HEK293 (cell line): ENCODE measurements at regions not wholly inside any gene's neighbourhood (a gene's known extent, or its start where the extent isn't known, plus 50 kb on each side); places are given as distances from the start of the nearest gene placed in this dataset.

ENCODE experiments used
- CTCF ChIA-PET: fragments of 350-600 bp; formaldehyde crosslinking; extraction: SDS; loops from one replicate; lab custom pipeline; 2021; ENCODE audit warnings: antibody characterized with exemption; lab: Yijun Ruan, JAX
- POLR2A ChIA-PET: fragments of 300-600 bp; formaldehyde crosslinking; extraction: SDS; loops from one replicate; lab custom pipeline; 2020; ENCODE audit warnings: antibody characterized with exemption, inconsistent platforms; lab: Yijun Ruan, JAX
- H3K27ac ChIP-seq: fragments of 200-500 bp; sonication (Bioruptor generic); 2 replicates; pipeline ENCODE4 v1.5.1; 2014; ENCODE audit warnings: low read depth, low read length, control low read depth, inconsistent platforms; ENCODE audit errors: extremely low read depth
- H3K36me3 ChIP-seq, 2 experiments: fragments of 200-500 bp in 1 of 2; sonication (Bioruptor generic) in 1 of 2; 1 replicate in 1 of 2; 2 replicates in 1 of 2; pipeline ENCODE4 v1.5.1; 2014 to 2017; ENCODE audit warnings: inconsistent platforms in 2 of 2, low read length in 2 of 2; ENCODE audit not compliant: control insufficient read depth in 2 of 2, insufficient read depth in 1 of 2
- H3K4me1 ChIP-seq: fragments of 200-500 bp; sonication (Bioruptor generic); 2 replicates; pipeline ENCODE4 v1.5.1; 2014; ENCODE audit warnings: mild to moderate bottlenecking, low read length, inconsistent platforms; ENCODE audit not compliant: control insufficient read depth, insufficient read depth
- H3K4me3 ChIP-seq: 2 replicates; pipeline ENCODE4 v1.5.1; 2011; ENCODE audit warnings: low read depth, mild to moderate bottlenecking, control low read depth, low read length, moderate library complexity
- H3K9me3 ChIP-seq: fragments of 200-500 bp; sonication (Bioruptor generic); 2 replicates; pipeline ENCODE4 v1.5.1; 2014; ENCODE audit warnings: low read depth, low read length, inconsistent platforms; ENCODE audit not compliant: control insufficient read depth, insufficient read depth
- PRDM10 ChIP-seq: fragments of 450-650 bp; formaldehyde crosslinking; IDR thresholded peaks from 2 replicates; pipeline ENCODE4 v1.5.1; 2016; ENCODE audit warnings: missing biosample characterization, missing genetic modification characterization
- PRDM4 ChIP-seq: fragments of 450-650 bp; formaldehyde crosslinking; IDR thresholded peaks from 2 replicates; pipeline ENCODE4 v1.5.1; 2017; ENCODE audit warnings: missing biosample characterization, missing genetic modification characterization
- TCF7L2 ChIP-seq: IDR thresholded peaks from 2 replicates; pipeline ENCODE4 v1.6.1; 2011; ENCODE audit warnings: low read depth, mild to moderate bottlenecking, inconsistent platforms, low read length, moderate library complexity, borderline replicate concordance
- ZBTB21 ChIP-seq: fragments of 450-650 bp; formaldehyde crosslinking; IDR thresholded peaks from 2 replicates; pipeline ENCODE4 v1.5.1; 2017; ENCODE audit warnings: missing biosample characterization, missing genetic modification characterization
- ZBTB26 ChIP-seq: fragments of 450-650 bp; formaldehyde crosslinking; optimal IDR thresholded peaks from 2 replicates; pipeline ENCODE3; 2016; ENCODE audit warnings: missing biosample characterization, mild to moderate bottlenecking, missing genetic modification characterization
- ZBTB44 ChIP-seq: fragments of 450-650 bp; IDR thresholded peaks from 2 replicates; pipeline ENCODE4 v1.5.1; 2018; ENCODE audit warnings: missing biosample characterization, mild to moderate bottlenecking, missing genetic modification characterization
- ZBTB48 ChIP-seq: fragments of 450-650 bp; formaldehyde crosslinking; IDR thresholded peaks from 2 replicates; pipeline ENCODE4 v1.5.1; 2016; ENCODE audit warnings: missing biosample characterization, missing genetic modification characterization
- ZNF112 ChIP-seq: fragments of 450-650 bp; formaldehyde crosslinking; IDR thresholded peaks from 2 replicates; pipeline ENCODE4 v1.5.0; 2017; ENCODE audit warnings: missing biosample characterization, missing genetic modification characterization
- ZNF24 ChIP-seq: fragments of 450-650 bp; formaldehyde crosslinking; IDR thresholded peaks from 2 replicates; pipeline ENCODE4 v1.5.1; 2016; ENCODE audit warnings: missing biosample characterization, missing genetic modification characterization
- ZNF324 ChIP-seq: fragments of 450-650 bp; formaldehyde crosslinking; IDR thresholded peaks from 2 replicates; pipeline ENCODE4 v1.5.1; 2016; ENCODE audit warnings: missing biosample characterization, missing genetic modification characterization
- ZNF350 ChIP-seq: fragments of 450-650 bp; formaldehyde crosslinking; IDR thresholded peaks from 2 replicates; pipeline ENCODE4 v1.5.0; 2017; ENCODE audit warnings: missing biosample characterization, mild to moderate bottlenecking, missing genetic modification characterization
- ZNF426 ChIP-seq: fragments of 450-650 bp; formaldehyde crosslinking; IDR thresholded peaks from 2 replicates; pipeline ENCODE4 v1.5.1; 2017; ENCODE audit warnings: missing biosample characterization, missing genetic modification characterization, mild to moderate bottlenecking, inconsistent platforms, moderate library complexity
- ZNF488 ChIP-seq: fragments of 450-650 bp; formaldehyde crosslinking; IDR thresholded peaks from 2 replicates; pipeline ENCODE4 v1.5.1; 2016; ENCODE audit warnings: missing biosample characterization, missing genetic modification characterization
- ZNF658 ChIP-seq: fragments of 450-650 bp; formaldehyde crosslinking; IDR thresholded peaks from 2 replicates; pipeline ENCODE4; 2016; ENCODE audit warnings: missing biosample characterization, missing genetic modification characterization
- ZNF677 ChIP-seq: fragments of 450-650 bp; IDR thresholded peaks from 2 replicates; pipeline ENCODE4 v1.5.0; 2018; ENCODE audit warnings: missing biosample characterization, mild to moderate bottlenecking, missing genetic modification characterization, moderate library complexity
- ZNF776 ChIP-seq: fragments of 450-650 bp; formaldehyde crosslinking; IDR thresholded peaks from 2 replicates; pipeline ENCODE4 v1.5.0; 2017; ENCODE audit warnings: missing biosample characterization, missing genetic modification characterization, borderline replicate concordance
- ZSCAN4 ChIP-seq: fragments of 450-650 bp; formaldehyde crosslinking; IDR thresholded peaks from 2 replicates; pipeline ENCODE4 v1.5.1; 2017; ENCODE audit warnings: missing biosample characterization, missing genetic modification characterization
- ZSCAN5A ChIP-seq: fragments of 450-650 bp; formaldehyde crosslinking; IDR thresholded peaks from 2 replicates; pipeline ENCODE4 v1.5.1; 2016; ENCODE audit warnings: missing biosample characterization, missing genetic modification characterization

GRCh38 chr16:49014277-49015224 is 267.1 kb downstream of the CBLN1 start (continued):
- no peak for TF ChIP-seq PRDM4 (tag by site-specific recombination)
- TF ChIP-seq ZNF426 (tag by site-specific recombination) = no peak
- TF ChIP-seq ZNF677 = no peak
- TF ChIP-seq ZSCAN4 = no peak
- no peak for TF ChIP-seq ZBTB26
- TF ChIP-seq ZNF350 (tag by site-specific recombination) = no peak
- no peak for TF ChIP-seq ZNF24 (tag by site-specific recombination)
- TF ChIP-seq ZBTB48 (tag by site-specific recombination) = no peak
- no peak for TF ChIP-seq TCF7L2
- TF ChIP-seq ZSCAN5A (tag by site-specific recombination) = no peak

GRCh38 chr16:49013727-49014080 is 267.9 kb downstream of the CBLN1 start:
- H3K4me1 ChIP-seq = no peaks in the 10 kb centered on the region
- POLR2A ChIA-PET = no interaction called here
- H3K4me3 ChIP-seq = no peak overlapping the region
- no peak for TF ChIP-seq ZBTB21 (tag by site-specific recombination)
- TF ChIP-seq ZNF658 (tag by site-specific recombination) = no peak
- TF ChIP-seq ZNF112 (tag by site-specific recombination) = no peak
- TF ChIP-seq ZNF488 (tag by site-specific recombination) = no peak
- no peak for TF ChIP-seq ZBTB44
- no peak for TF ChIP-seq ZNF24 (tag by site-specific recombination)
- TF ChIP-seq ZNF324 (tag by site-specific recombination) = no peak
- no peak for TF ChIP-seq ZNF776 (tag by site-specific recombination)
- no peak for TF ChIP-seq PRDM10

More at GRCh38 chr16:49013727-49014080, 267.9 kb downstream of the CBLN1 start:
- Histone ChIP-seq H3K36me3 (no peaks in the 10 kb centered on the region), H3K9me3 (no peaks in the 10 kb centered on the region), H3K27ac (no peak overlapping the region)
- CTCF ChIA-PET = interaction anchor here (1.1 kb wide), 1 partner anchor 152 kb away, joined by 3 read pairs; no protein-coding TSS in a partner anchor
